Activated T-cell treated with anti-CD3 and anti-CD28 coated beads, Interleukin-2, amount 50 U/mL, for 72 hours (primary cell): ENCODE measurements at regions not wholly inside any gene's neighbourhood (a gene's known extent, or its start where the extent isn't known, plus 50 kb on each side); places are given as distances from the start of the nearest gene placed in this dataset.

Experiments used
- ATAC-seq, 2 donors: fragments of 150-1000 bp; cut with Tn5 transposase; replicated peaks in 1 of 2; 2 replicates each; pipeline ENCODE4 v1.10.0; 2021; ENCODE audit warnings: moderate library complexity in 2 of 2, mild to moderate bottlenecking in 1 of 2
- DNase-seq, 2 donors: peaks; one replicate each; pipeline ENCODE4 v3.0.0; 2021 to 2022; ENCODE audit warnings: mixed read lengths in 1 of 2
- H3K27ac Mint-ChIP-seq: one replicate; pipeline ENCODE4 v1.8.0; 2022; ENCODE audit warnings: mild to moderate bottlenecking, moderate library complexity, mixed read lengths
- H3K27me3 Mint-ChIP-seq: one replicate; pipeline ENCODE4 v1.8.0; 2022; ENCODE audit warnings: low read depth, mixed read lengths
- H3K36me3 Mint-ChIP-seq, 2 donors: one replicate each; pipeline ENCODE4 v1.8.0; 2022; ENCODE audit warnings: mixed read lengths in 2 of 2, mild to moderate bottlenecking in 1 of 2; ENCODE audit not compliant: insufficient read depth in 2 of 2
- H3K4me1 Mint-ChIP-seq: one replicate; pipeline ENCODE4 v1.8.0; 2022; ENCODE audit warnings: low read depth, mixed read lengths
- H3K4me3 Mint-ChIP-seq, 2 donors: one replicate each; pipeline ENCODE4 v1.8.0; 2022; ENCODE audit warnings: mild to moderate bottlenecking in 2 of 2, mixed read lengths in 2 of 2, moderate library complexity in 2 of 2
- H3K9me3 Mint-ChIP-seq, 2 donors: one replicate each; pipeline ENCODE4 v1.8.0; 2022; ENCODE audit warnings: mixed read lengths in 2 of 2

DNA sequence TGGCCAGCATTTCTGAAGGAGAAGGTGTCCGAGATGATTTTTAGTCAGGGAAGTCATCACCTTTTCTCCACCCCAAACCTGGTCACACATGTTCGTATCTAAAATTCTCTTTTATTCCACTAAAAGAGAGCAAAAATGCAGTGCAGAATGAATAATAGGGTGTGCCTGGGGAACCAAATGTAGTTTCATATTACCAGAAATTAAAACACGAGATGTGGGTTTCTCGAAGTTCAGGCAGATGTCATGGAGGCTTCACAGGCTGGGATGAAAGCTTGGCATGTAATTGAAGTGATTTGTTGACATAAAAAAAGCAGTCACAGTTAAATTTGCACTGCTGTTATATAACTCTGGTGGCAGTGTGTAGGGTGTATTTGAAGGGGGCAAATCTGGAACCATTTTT, 165.5 kb upstream of the PDE5A start:
- Mint-ChIP-seq H3K4me1 (no peaks in the 10 kb centered on the region), H3K27me3 (no peaks in the 10 kb centered on the region), H3K36me3 (peaks cover 0 to 1% of the 10 kb centered on the region in 2 donors), H3K9me3 (peaks cover 0 to 4% of the 10 kb centered on the region in 2 donors), H3K4me3 (no peak overlapping the region), H3K27ac (no peak overlapping the region)
- DNase-seq (no peak), ATAC-seq (no peak)

DNA sequence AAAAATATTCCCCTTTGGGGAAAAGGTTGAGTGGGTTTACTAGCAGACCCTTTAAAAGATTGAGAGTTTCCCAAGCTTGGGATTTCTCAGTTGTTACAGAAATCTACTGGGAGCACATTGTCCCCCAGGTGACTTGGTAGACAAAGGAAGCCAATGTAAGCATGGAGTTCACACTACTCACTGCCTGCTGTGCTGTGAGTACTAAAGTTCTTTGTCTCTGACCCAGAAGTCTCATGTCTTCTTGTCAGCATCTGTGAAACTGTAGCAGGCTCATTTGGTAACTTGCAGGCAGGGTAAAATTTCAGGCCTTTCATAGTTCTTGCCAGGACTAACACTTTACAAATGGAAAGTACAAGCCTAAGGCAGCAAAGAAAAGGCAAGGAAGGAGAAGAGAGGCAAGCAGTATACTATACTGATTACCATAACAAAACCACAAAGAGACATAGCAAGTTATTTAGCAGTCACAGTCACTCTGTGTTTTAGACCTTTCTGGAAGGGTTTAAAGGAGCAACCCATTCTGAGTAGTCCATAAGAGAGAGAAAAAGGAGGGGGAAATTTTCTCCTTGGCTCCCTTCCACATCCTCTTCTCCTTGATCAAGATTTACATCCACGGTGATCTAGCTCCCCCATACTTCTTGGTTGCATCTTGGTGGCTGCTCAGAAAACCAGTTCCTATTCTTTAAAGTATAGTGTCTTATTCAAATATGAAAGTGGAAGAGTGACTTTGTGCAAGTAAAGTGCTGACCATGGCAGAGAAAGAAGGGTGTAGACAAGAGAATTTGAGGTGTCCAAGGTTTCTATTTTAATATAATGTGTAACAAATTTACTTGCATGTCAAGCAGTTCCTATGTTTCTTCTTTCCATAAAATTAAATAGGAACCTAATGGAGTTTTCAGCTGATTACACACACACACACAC, 160.0 kb upstream of the PDE5A start:
- H3K27me3 Mint-ChIP-seq: peaks cover 7% of the 10 kb centered on the region
- H3K4me1 Mint-ChIP-seq: no peaks in the 10 kb centered on the region
- peaks cover 0 to 1% of the 10 kb centered on the region in 2 donors for H3K36me3 Mint-ChIP-seq
- peaks cover 0 to 4% of the 10 kb centered on the region in 2 donors for H3K9me3 Mint-ChIP-seq
- H3K27ac Mint-ChIP-seq: no peak overlapping the region
- ATAC-seq: no peak
- no peak for DNase-seq
- H3K4me3 Mint-ChIP-seq: no peak overlapping the region

DNA sequence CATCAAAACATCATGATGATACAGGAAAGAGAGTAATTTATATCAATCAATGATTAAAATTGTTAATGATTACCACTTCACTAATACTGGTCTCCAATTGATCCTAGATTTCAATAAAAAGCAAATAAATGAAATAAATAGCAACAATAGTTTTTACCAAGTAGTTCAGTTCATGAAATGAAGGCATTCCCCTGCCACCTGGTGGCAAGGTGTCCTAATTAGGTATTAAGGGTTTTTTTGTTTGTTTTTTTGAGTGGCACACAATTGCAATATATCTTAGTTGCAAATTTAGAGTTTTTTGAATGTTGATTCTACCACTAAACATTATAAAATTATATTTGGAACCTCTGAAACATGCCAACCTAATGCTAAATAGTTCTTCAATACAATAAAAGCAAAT, 157.4 kb upstream of the PDE5A start:
- DNase-seq: no peak
- peaks cover 0 to 3% of the 10 kb centered on the region in 2 donors for H3K9me3 Mint-ChIP-seq

DNA sequence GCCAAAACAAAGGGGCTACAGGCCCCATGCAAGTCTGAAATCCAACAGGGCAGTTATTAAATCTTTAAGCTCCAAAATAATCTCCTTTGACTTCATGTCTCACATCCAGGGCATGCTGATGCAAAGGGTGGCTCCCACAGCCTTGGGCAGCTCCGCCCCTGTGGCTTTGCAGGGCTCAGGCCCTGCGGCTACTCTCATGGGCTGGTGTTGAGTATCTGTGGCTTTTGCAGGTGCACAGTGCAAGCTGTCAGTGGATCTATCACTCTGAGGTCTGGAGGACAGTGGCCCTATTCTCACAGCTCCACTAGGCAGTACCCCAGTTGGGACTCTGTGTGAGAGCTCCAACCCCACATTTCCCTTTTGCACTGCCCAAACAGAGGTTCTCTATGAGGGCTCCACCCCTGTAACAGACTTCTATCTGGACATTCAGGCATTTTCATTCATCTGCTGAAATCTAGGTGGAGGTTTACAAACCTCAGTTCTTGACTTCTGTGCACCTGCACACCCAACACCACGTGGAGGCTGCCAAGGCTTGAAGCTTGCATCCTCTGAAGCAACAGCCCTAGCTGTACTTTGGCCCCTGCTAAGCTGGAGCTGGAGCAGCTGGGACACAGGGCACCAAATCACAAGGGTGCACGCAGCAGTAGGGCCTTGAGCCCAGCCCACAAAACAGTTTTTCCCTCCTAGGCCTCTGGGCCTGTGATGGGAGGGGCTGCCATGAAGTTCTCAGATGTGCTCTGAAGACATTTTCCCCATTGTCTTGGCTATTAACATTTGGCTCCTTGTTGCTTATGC, 154.8 kb upstream of the PDE5A start:
- Mint-ChIP-seq H3K4me3 (no peak overlapping the region), H3K4me1 (no peaks in the 10 kb centered on the region), H3K9me3 (peaks cover 0 to 3% of the 10 kb centered on the region in 2 donors), H3K36me3 (no peaks in the 10 kb centered on the region), H3K27ac (no peak overlapping the region), H3K27me3 (peaks cover 2% of the 10 kb centered on the region)
- no peak for DNase-seq
- no peak for ATAC-seq

More for the DNA sequence above, 157.4 kb upstream of the PDE5A start:
- Mint-ChIP-seq H3K27ac (no peak overlapping the region), H3K27me3 (peaks cover 7% of the 10 kb centered on the region), H3K4me3 (no peak overlapping the region), H3K4me1 (no peaks in the 10 kb centered on the region), H3K36me3 (no peaks in the 10 kb centered on the region)
- ATAC-seq: no peak

DNA sequence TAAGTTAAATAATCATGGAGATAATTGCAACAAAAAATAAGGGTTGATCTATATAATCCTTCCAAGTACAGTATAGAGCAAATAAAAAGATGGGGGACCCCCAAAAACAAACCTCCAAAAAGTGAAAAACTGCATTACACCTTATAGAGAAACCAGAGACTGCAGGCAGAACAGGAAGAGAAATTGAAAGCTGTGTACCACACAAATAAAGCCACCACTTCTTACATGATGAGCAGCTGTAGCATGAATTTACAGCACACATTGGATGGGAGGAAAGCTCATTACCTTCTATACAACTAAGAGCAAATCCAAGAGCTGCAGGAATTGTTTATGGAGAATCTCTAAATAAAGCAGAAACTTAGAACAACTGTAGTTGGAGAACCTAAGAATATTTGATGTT, 152.4 kb upstream of the PDE5A start:
- Mint-ChIP-seq H3K9me3 (peaks cover 0 to 5% of the 10 kb centered on the region in 2 donors), H3K36me3 (no peaks in the 10 kb centered on the region), H3K27me3 (no peaks in the 10 kb centered on the region), H3K27ac (peak overlapping the region; percentile 15), H3K4me3 (no peak overlapping the region), H3K4me1 (no peaks in the 10 kb centered on the region)
- ATAC-seq (no peak), DNase-seq (no peak)

DNA sequence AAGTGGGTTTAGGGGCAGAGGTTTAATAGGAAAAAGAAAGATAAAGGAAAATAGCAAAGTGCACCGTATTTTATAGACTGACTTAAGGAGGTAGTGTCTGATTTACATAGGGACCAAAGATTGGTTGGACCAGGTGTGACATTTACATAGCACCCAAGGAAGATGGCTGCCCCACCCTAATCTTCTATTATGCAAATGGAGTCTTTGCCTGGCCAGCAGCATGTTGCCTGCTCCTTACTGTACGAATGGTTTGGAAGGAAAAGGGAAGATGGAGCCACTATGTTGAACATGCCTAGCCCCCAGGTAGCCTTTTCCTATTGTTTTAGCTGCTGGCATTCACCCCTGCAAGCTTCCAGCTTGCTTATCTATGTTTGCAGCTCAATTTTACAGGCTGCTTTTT, 146.2 kb upstream of the PDE5A start:
- Mint-ChIP-seq H3K9me3 (peaks cover 2% of the 10 kb centered on the region in 2 donors), H3K36me3 (no peaks in the 10 kb centered on the region), H3K27ac (no peak overlapping the region), H3K27me3 (no peaks in the 10 kb centered on the region), H3K4me3 (no peak overlapping the region), H3K4me1 (no peaks in the 10 kb centered on the region)
- ATAC-seq: no peak
- DNase-seq: no peak

DNA sequence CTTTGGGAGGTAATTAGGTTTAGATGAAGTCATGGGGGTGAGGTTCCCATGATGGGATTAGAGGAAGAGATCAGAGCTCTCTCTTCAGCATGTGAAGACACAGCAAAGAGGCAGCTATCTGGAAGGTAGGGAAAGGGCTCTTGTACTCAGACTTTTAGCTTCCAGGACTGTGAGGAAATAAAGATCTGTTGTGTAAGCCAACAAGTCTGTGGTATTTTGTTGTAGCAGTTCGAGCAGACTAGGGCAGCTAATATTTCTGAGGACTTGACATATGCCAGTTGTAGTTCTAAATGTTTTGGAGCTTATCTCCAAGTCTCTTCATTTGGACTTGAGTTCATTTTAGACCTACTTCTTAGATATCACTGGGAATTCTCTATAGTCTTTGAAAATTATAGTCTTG, 137.3 kb upstream of the PDE5A start:
- H3K4me3 Mint-ChIP-seq: no peak overlapping the region
- no peaks in the 10 kb centered on the region for H3K4me1 Mint-ChIP-seq
- H3K9me3 Mint-ChIP-seq: no peaks in the 10 kb centered on the region

DNA sequence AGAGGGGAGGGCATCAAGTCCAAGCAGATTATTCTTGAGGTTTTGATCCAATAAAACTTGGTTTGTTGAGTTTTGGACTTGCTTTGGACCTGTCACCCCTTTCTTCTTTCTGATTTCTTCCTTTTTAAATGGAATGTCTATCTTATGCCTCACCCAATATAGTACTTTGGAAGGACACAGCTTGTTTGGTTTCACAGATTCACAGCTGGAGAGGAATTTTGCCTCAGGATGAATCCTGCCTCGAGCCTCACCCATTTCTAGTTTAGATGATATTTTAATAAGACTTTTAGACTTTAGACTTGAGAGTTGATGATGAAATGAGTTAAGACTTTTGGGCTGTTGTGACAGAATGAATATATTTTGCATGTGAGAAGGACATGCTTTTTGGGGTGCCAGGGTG, 136.9 kb upstream of the PDE5A start:
- Mint-ChIP-seq H3K27me3 (no peaks in the 10 kb centered on the region), H3K4me1 (no peaks in the 10 kb centered on the region), H3K4me3 (no peak overlapping the region), H3K27ac (no peak overlapping the region), H3K9me3 (no peaks in the 10 kb centered on the region), H3K36me3 (no peaks in the 10 kb centered on the region)
- ATAC-seq (no peak), DNase-seq (no peak)

More for the DNA sequence above, 137.3 kb upstream of the PDE5A start:
- no peak overlapping the region for H3K27ac Mint-ChIP-seq
- no peak for DNase-seq
- no peaks in the 10 kb centered on the region for H3K27me3 Mint-ChIP-seq
- no peaks in the 10 kb centered on the region for H3K36me3 Mint-ChIP-seq
- no peak for ATAC-seq

DNA sequence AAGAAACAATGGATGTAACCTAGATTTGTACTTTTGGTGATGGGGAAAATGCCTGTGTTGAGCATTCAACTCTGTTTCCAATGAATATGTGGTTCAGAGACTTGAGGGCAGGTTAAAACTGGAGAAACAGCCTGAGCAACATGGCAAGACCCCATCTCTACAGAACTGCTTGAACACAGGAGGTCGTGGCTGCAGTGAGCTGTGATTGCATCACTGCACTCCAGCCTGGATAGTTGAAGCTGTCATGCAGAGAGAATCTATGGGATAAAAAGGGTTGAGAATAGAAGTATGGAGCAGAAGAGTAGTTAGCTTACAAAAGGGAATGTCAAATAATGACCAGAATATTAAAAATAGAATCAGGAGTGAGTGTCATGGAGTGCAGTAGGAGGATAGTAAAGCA, 134.8 kb upstream of the PDE5A start:
- Mint-ChIP-seq H3K9me3 (no peaks in the 10 kb centered on the region), H3K36me3 (no peaks in the 10 kb centered on the region), H3K27me3 (no peaks in the 10 kb centered on the region), H3K27ac (no peak overlapping the region), H3K4me1 (no peaks in the 10 kb centered on the region), H3K4me3 (no peak overlapping the region)
- ATAC-seq (no peak), DNase-seq (no peak)

DNA sequence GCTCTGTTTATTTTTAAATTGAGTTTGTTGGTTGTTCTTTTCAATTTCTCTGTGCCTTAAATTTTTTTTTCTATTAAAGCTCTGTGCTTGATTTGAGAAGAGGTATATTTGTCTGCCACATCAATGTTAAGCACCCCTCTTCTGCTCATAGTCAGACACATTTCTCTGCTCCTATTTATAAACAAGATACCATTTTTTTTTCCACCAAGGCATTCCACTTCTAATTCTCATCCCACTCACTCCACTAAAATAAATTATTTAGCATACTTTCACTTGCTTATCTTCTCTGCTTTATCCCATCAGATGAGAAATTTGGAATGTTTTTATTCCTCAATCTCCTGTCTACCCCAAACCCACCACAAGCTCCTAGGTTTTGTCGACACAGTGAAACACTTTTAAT, 127.0 kb upstream of the PDE5A start:
- H3K9me3 Mint-ChIP-seq: no peaks in the 10 kb centered on the region
- no peak for DNase-seq
- no peaks in the 10 kb centered on the region for H3K4me1 Mint-ChIP-seq
- no peak overlapping the region for H3K4me3 Mint-ChIP-seq
- no peaks in the 10 kb centered on the region for H3K36me3 Mint-ChIP-seq
- no peak overlapping the region for H3K27ac Mint-ChIP-seq
- no peaks in the 10 kb centered on the region for H3K27me3 Mint-ChIP-seq
- ATAC-seq: no peak

DNA sequence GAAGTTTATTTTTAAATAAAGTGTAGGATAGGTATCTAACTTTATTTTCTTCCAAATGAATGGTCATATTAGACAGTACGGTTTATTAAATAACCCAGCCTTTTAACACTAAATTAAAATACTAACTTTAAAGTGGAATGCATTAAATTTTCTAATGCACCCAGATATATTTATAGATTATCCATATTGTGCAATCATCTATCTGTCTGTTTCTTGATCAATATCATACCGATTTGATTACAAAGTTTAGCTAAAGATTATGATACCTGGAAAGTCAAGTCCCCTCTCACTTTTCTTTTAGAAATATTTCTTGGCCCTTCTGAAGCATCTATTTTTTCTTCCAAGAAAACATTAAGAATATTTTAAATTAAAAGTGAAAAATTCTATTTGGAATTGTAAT, 124.3 kb upstream of the PDE5A start:
- DNase-seq: no peak
- H3K4me3 Mint-ChIP-seq: no peak overlapping the region
- ATAC-seq: no peak
- no peaks in the 10 kb centered on the region for H3K9me3 Mint-ChIP-seq
- no peaks in the 10 kb centered on the region for H3K27me3 Mint-ChIP-seq
- no peaks in the 10 kb centered on the region for H3K36me3 Mint-ChIP-seq
- H3K4me1 Mint-ChIP-seq: no peaks in the 10 kb centered on the region
- H3K27ac Mint-ChIP-seq: no peak overlapping the region

DNA sequence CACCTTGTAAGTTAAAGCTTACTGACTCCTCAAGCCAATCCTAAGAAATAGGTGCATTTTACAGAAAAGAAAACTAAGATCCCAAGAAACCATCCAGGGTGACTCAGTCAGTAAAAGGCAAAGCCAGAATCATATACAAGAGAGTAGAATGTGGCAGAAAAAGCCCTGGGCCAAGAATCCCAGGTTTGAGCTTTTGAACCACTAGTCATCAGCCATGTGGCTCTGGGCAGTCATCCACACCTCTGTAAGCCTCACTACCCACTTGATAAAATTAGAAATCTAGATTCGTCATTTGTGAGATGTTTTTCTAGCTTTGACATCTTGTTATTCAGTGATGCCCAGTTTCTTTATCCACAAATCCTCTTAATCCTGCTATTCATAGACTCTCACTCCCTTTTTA, 122.2 kb upstream of the PDE5A start:
- no peak for DNase-seq
- no peaks in the 10 kb centered on the region for H3K4me1 Mint-ChIP-seq
- no peaks in the 10 kb centered on the region for H3K9me3 Mint-ChIP-seq
- H3K27ac Mint-ChIP-seq: no peak overlapping the region
- no peaks in the 10 kb centered on the region for H3K36me3 Mint-ChIP-seq
- H3K4me3 Mint-ChIP-seq: no peak overlapping the region
- H3K27me3 Mint-ChIP-seq: no peaks in the 10 kb centered on the region
- ATAC-seq: no peak

DNA sequence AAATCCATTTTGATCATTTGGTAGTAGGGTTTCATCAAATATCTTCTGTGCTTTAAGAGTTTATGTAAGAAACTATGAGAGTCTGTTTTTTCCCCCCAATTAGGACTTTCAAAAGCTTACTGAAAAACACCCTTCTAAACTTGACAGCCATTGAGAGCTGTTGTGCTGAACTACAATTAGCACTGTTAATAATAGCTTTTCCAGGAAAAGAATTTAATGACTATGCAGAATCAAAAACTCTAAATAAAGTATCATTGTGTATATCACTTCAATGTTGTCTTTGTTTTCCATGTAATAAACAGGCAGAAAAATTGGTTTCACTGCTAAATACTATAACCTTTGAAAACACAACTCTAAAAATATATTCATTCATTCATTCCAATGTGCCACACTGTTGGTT, 121.4 kb upstream of the PDE5A start:
- Mint-ChIP-seq H3K4me1 (no peaks in the 10 kb centered on the region), H3K4me3 (no peak overlapping the region), H3K27ac (no peak overlapping the region), H3K9me3 (no peaks in the 10 kb centered on the region), H3K27me3 (peaks cover 4% of the 10 kb centered on the region), H3K36me3 (no peaks in the 10 kb centered on the region)
- no peak for DNase-seq
- no peak for ATAC-seq
